ENCODE measurements at regions not wholly inside any gene's neighbourhood (a gene's known extent, or its start where the extent isn't known, plus 50 kb on each side); places are given as distances from the start of the nearest gene placed in this dataset.
"Not testable (repeated sequence)": the region's sequence is repeated elsewhere in the genome, so short reads cannot be mapped to it uniquely, and the experiment has no call there.

DNA sequence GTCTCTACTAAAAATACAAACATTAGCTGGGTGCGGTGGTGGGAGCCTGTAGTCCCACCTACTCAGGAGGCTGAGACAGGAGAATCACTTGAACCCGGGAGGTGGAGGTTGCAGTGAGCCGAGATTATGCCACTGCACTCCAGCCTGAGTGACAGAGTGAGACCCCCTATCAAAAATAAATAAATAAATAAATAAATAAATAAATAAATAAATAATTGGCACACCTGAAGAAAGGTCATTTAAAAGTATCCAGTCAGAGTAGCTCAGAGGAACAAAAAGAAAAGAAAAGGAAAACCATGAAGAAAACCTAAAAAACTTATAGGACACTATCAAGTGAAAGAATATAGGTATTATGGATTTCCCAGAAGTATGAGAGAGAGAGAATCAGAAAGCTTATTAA is 330.1 kb upstream of the AR start:
- not testable (repeated sequence) for DNase-seq (ENCODE audit: low read depth)

DNA sequence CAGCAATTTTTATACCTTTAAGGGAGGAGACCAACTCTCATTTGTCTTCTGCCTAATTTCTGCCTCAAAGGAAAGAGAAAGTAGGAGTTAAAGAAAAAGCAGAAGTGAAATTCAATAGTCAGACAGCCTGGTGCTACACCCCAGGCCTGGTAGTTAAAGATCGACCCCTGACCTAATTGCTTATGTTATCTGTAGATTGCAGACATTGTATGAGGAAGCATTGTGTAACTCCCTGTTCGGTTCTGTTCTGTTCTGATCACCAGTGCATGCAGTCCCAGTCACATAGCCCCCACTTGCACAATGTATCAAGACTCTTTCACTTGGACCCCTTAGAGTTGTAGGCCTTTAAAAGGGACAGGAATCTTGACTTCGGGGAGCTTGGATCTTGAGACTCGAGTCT is 335.9 kb upstream of the AR start:
- DNase-seq (ENCODE audit: low read depth), result no peak

DNA sequence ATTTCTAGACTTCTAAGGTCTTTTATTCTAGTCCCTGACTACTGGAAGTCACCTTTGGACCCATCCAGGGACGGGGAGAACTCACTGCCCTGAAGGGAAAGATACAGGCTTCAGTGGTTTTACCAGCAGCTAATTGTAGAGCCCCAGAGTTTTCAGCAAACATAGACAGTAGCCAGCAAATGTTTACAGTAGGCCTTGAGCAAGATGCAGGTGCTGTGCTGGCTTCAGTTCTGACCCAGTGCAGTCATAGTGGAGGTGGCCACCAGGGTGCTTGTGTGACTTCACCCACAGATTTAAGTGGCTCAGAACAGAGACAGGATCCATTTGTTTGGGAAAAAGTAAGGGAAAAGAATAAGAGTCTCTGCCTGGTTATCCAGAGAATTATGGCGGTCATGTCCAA is 384.4 kb upstream of the AR start:
- DNase-seq (ENCODE audit: low read depth), result no peak

- DNase-seq (ENCODE audit: low read depth), result no peak
Observed at GRCh38 chrX:67114635-67115034, 429.2 kb upstream of the AR start.

- no peak for DNase-seq (ENCODE audit: low read depth)
Observed at GRCh38 chrX:67105758-67106116, 438.1 kb upstream of the AR start.

GRCh38 chrX:67104982-67105757 is 438.7 kb upstream of the AR start:
- DNase-seq (ENCODE audit: low read depth), result no peak

DNA sequence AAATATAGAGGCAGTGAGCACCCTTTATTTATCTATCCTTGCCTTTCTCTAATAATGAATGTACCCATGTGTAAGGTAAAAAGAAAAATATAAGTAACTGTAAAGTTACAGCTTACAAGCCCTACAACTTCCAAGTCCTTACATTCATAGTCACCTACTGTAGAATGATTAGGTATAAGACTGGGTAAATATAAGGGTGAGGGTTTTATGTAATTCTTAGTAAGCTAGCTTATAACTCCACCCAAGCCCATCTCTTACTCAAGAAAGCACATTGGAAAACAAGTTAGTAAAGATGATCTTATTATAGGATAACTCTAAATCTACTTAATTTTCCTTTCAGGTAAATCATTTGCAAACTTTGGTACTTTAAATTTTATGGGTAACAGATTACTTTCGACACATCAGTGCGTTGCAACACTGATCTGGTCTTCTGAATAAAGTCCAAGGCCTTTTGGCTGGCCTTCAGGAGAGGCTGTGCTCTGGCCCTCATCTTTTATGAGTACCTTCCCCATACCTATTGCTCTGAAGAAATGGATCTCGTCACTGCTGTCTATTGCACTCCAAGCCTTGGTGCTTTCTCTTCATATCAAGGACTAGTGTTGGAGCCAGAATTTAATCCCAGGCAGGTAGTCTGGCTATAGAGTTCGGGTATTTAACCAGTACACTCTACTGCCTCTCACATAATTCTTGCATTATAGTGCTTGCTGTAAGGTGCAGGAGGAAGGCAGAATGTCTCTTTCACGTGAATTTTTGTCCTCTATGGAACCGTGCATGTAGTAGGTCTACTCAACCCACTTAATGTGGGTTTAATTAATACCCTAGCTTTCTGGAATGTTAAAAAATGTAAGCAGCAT is 443.6 kb upstream of the AR start:
- no peak for DNase-seq (ENCODE audit: low read depth)

- DNase-seq (ENCODE audit: low read depth), result no peak
Observed at GRCh38 chrX:67094061-67094460, 449.8 kb upstream of the AR start.

GRCh38 chrX:67050760-67051159 is 411.9 kb upstream of the EDA2R start:
- DNase-seq (ENCODE audit: low read depth), result no peak

DNA sequence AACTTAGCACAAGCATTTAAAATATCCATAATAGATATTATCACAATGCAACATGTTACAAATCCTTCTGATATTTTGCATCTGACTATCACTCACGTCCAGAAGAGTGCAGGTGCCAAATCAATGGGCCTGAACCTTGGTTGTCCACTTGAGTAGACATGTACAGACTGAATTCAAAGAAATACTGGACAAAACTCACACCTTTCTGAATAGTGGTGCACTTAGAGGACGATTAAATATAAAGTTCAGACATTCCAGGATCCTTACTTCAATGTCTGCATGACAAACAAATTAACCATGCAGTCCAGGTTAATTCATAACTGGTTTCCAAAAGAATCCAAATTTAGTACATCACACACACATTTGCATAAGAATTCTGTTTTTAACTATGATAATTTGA is 406.0 kb upstream of the EDA2R start:
- no peak for DNase-seq (ENCODE audit: low read depth)

GRCh38 chrX:67044029-67044653 is 405.3 kb upstream of the EDA2R start:
- DNase-seq (ENCODE audit: low read depth), result no peak

DNA sequence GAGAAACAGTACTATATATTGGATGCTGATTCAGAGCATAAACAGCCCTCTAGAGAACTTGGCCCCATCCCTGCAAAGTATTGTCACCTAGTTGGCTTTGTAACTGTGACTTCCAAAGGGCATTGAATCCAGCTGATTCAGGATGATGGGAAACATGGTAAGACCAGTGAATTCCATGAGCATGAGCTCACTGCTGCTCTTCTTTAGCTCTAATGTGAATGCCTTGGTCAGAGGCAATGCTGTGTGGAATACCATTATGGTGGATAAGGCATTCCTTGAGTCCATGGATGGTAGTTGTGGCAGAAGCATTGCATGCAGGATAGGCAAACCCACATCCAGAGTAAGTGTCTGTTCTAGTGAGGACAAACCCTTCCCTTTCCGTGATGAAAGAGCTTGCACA is 365.6 kb upstream of the EDA2R start:
- no peak for DNase-seq (ENCODE audit: low read depth)

DNA sequence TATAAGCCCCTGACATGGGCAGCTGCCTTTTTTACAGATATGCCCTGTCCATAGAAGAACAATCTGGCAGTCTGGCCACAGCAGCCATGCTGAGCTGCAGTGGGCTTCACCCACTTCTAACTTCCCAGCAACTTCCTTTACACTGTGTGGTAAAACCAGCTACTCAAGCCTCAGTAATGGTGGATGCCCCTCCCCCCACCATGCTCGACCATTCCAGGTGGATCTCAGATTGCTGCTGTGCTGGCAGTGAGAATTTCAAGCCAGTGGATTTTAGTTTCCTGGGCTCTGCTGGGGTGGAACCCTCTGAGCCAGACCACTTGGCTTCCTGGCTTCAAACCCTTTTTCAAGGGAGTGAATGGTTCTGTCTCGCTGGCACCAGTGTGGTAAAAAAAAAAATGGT is 355.9 kb upstream of the EDA2R start:
- DNase-seq (ENCODE audit: low read depth), result no peak

GRCh38 chrX:66992077-66992476 is 353.2 kb upstream of the EDA2R start:
- not testable (repeated sequence) for DNase-seq (ENCODE audit: low read depth)

DNA sequence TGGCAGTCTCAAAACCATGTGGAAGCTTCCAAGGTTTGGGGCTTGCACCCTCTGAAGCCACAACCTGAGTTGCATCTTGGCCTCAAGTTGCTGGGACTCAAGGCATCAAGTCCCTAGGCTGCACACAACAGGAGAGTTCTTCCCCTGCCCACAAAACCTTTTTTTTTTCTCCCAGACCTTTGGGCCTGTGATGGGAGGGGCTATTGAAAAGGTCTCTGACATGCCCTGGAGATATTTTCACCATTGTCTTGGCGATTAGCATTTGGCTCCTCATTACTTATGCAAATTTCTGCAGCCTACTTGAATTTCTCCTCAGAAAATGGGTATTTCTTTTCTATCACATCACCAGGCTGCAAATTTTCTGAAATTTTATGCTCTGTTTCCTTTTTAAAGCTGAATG is 349.5 kb upstream of the EDA2R start:
- DNase-seq (ENCODE audit: low read depth), result no peak

DNA sequence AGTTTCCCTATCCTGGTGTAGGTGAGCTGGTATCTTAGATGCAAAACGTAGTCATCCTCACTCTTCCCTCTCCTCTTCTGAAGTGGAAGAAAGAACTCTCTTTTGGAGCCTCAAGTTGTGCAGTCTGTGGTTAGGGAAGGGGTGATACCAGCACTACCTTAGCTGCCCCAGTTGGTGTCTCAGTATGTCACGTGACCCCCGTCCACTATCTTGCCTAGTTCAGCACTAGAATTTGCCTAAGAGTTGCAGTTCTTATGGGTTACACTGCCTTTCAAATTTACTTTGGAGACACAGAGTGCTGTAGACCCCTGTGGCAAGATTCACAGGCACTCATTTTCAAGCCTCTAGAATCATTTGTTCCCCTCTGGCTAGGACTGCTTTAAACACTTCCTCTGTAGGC is 322.8 kb upstream of the EDA2R start:
- DNase-seq (ENCODE audit: low read depth), result no peak

- no peak for DNase-seq (ENCODE audit: low read depth)
Observed at GRCh38 chrX:66931713-66932112, 292.8 kb upstream of the EDA2R start.

GRCh38 chrX:66930516-66930915 is 291.6 kb upstream of the EDA2R start:
- not testable (repeated sequence) for DNase-seq (ENCODE audit: low read depth)

DNA sequence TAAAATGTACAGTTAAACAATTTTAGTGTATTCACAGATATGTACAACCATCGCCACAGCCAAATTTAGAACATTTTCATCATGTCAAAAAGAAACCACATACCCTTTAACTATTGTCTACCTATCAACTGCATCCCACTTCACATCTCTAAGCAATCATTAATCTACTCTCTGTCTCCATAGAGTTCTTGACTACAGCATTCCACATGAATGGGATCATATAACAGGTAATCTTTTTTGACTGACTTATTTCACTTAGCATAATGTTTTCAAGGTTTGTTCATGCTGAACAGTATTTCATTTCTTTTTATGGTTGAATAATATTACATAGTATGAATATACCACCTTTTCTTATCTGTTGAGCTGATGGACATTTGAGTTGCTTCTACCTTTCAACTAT is 281.4 kb upstream of the EDA2R start:
- DNase-seq (ENCODE audit: low read depth), result no peak

- no peak for DNase-seq (ENCODE audit: low read depth)
Observed at GRCh38 chrX:66919280-66919832, 280.5 kb upstream of the EDA2R start.

DNA sequence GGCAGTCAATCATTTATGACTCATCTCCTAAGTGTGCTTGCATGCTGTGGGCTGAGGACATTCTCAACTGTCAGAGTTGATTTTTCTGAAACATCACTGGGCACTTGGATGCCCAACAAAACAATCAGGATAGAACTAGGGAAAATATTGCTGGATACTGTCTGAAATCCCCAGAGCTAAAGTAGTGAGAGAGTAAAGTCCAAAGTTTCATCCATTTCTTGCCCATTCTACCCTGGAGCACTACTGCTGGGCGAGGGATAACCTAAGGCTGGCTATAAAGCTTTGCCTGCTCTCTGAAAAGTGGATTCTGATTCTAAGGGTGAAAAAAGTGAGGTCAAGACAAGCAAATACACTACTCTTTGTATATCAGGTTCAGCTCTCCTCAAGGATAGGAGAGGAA is 279.6 kb upstream of the EDA2R start:
- no peak for DNase-seq (ENCODE audit: low read depth)

GRCh38 chrX:66915893-66916292 is 277.0 kb upstream of the EDA2R start:
- no peak for DNase-seq (ENCODE audit: low read depth)

DNA sequence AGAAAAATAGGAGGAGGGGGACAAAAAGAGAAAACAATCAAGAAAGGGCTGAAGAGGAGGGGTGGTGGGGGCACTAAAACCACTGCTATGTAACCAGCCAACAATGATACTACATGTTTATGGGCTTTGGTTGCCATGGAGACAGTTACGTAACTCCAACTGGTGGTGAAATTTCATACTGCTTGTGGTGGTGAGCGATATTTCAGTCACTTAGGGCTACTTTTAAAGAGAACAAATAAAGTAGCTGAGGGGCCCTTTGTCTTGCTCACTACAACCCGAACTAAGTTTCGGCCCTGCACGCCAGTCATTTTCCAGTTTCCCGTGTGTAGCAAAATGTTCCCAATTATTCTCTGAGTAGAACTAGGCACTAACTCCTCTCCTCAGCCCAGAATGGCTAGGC is 275.2 kb upstream of the EDA2R start:
- no peak for DNase-seq (ENCODE audit: low read depth)

All from RPMI7951 (cell line).